Skeletal muscle tissue (tissue), 3 donors: ENCODE measurements at regions not wholly inside any gene's neighbourhood (a gene's known extent, or its start where the extent isn't known, plus 50 kb on each side); places are given as distances from the start of the nearest gene placed in this dataset.

Source experiments
- H3K27ac ChIP-seq: one replicate; pipeline ENCODE4 v1.7.0; 2013; ENCODE audit warnings: mild to moderate bottlenecking, low read depth, low read length, inconsistent platforms
- H3K27me3 ChIP-seq, 3 donors: one replicate each; pipeline ENCODE4 v1.7.0; 2013; ENCODE audit warnings: low read length in 3 of 3; ENCODE audit not compliant: control insufficient read depth in 3 of 3, insufficient read depth in 3 of 3
- H3K36me3 ChIP-seq, 3 donors: one replicate each; pipeline ENCODE4 v1.7.0; 2013; ENCODE audit warnings: low read length in 3 of 3; ENCODE audit not compliant: control insufficient read depth in 3 of 3, insufficient read depth in 3 of 3
- H3K4me1 ChIP-seq, 3 donors: one replicate each; pipeline ENCODE4 v1.7.0; 2013; ENCODE audit warnings: low read length in 3 of 3, mild to moderate bottlenecking in 3 of 3; ENCODE audit not compliant: control insufficient read depth in 3 of 3, insufficient read depth in 3 of 3
- H3K4me3 ChIP-seq, 3 donors: one replicate each; pipeline ENCODE4 v1.7.0; 2013; ENCODE audit warnings: low read length in 3 of 3
- H3K9ac ChIP-seq, 3 donors: one replicate each; pipeline ENCODE4 v1.7.0; 2013; ENCODE audit warnings: low read length in 3 of 3, mild to moderate bottlenecking in 3 of 3, moderate library complexity in 2 of 3, low read depth in 1 of 3
- H3K9me3 ChIP-seq, 3 donors: one replicate each; pipeline ENCODE4 v1.7.0; 2013; ENCODE audit warnings: low read length in 3 of 3; ENCODE audit not compliant: control insufficient read depth in 3 of 3
- donor health status: Osteomylitis.

DNA sequence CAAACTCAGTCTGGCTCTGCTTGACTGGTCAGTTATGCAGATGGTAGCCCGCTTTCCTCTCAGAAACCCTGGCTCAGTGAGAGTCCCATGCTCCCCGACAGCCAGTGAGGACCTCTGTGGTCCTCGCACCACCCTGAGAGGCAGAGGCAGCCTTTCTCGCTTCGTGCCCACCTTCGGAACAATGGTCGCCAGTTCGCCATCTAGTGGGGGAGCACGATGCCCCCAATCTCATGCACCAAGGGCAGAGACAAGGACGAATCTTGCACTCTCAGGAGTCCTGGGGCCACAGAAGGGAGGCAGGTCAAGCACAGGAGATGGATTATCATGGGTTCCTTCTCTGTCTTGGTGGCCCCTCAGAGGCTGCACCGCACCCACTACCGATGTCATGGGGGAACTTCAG, 75.2 kb downstream of the RHCG start:
- peaks cover 50 to 65% (median 58%) of the 10 kb centered on the region in 3 donors for H3K27me3 ChIP-seq
- no peaks in the 10 kb centered on the region for H3K9me3 ChIP-seq
- H3K36me3 ChIP-seq: no peaks in the 10 kb centered on the region
- no peak overlapping the region for H3K27ac ChIP-seq
- H3K4me1 ChIP-seq: no peaks in the 10 kb centered on the region
- H3K9ac ChIP-seq: no peak overlapping the region
- no peak overlapping the region for H3K4me3 ChIP-seq

GRCh38 chr15:89419370-89419984, 76.9 kb downstream of the RHCG start:
- H3K9me3 ChIP-seq: no peaks in the 10 kb centered on the region
- H3K27ac ChIP-seq: no peak overlapping the region
- no peak overlapping the region for H3K4me3 ChIP-seq
- no peaks in the 10 kb centered on the region for H3K4me1 ChIP-seq
- no peak overlapping the region for H3K9ac ChIP-seq
- no peaks in the 10 kb centered on the region for H3K36me3 ChIP-seq
- peaks cover 59 to 74% (median 72%) of the 10 kb centered on the region in 3 donors for H3K27me3 ChIP-seq

GRCh38 chr15:89417206-89417725, 79.1 kb downstream of the RHCG start:
- Histone ChIP-seq H3K4me1 (no peaks in the 10 kb centered on the region), H3K27ac (no peak overlapping the region), H3K9me3 (no peaks in the 10 kb centered on the region), H3K9ac (no peak overlapping the region), H3K36me3 (no peaks in the 10 kb centered on the region), H3K4me3 (no peak overlapping the region), H3K27me3 (peaks cover 78 to 93% (median 88%) of the 10 kb centered on the region in 3 donors)

GRCh38 chr15:89416339-89417183, 79.8 kb downstream of the RHCG start:
- H3K4me3 ChIP-seq: no peak overlapping the region
- H3K4me1 ChIP-seq: peaks cover 0 to 1% (median 0%) of the 10 kb centered on the region in 3 donors
- no peaks in the 10 kb centered on the region for H3K9me3 ChIP-seq
- no peaks in the 10 kb centered on the region for H3K36me3 ChIP-seq
- no peak overlapping the region for H3K27ac ChIP-seq
- H3K27me3 ChIP-seq: peaks cover 82 to 95% (median 90%) of the 10 kb centered on the region in 3 donors
- no peak overlapping the region for H3K9ac ChIP-seq

DNA sequence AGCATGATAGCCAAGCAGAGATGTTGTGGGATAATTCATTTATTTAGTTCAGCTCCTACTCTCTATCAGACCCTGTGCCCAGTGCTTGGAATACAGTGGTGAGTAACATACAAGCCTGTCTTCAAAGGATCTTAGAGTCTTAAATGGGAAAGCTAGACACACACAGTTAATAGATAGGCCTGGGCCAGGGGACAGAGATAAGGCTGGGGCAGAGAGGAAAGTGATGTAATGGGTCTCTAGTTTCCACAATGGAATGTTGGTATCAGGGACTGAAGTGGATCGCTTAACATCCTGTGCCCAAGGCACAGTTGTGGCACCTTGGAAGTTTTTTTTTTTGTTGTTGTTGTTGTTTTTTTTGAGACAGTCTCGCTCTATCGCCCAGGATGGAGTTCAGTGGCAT, 79.9 kb upstream of the POLG start:
- Histone ChIP-seq H3K36me3 (no peaks in the 10 kb centered on the region), H3K27ac (no peak overlapping the region), H3K27me3 (peaks cover 86 to 96% (median 95%) of the 10 kb centered on the region in 3 donors), H3K9me3 (no peaks in the 10 kb centered on the region), H3K4me1 (peaks cover 0 to 5% (median 0%) of the 10 kb centered on the region in 3 donors), H3K9ac (no peak overlapping the region), H3K4me3 (no peak overlapping the region)

DNA sequence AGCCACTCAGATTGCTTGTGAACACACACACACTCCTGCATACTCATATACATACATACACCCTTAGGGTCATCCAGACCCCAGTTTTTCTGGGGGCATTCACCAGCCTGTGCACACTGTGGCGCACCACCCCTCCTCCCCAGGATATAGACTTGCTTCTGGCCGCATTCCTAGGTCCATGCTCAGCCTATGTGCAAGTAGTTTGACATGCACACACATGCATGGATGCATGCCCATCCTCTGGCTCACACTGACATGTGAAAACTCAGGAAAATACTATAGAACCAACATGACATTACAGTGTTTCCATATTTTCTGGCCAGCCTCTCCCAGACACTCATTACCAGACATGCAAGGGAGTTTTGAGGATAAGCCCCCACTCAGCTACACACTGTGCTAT, 79.3 kb upstream of the POLG start:
- Histone ChIP-seq H3K27me3 (peaks cover 91 to 96% (median 96%) of the 10 kb centered on the region in 3 donors), H3K9ac (no peak overlapping the region), H3K4me3 (no peak overlapping the region), H3K27ac (no peak overlapping the region), H3K36me3 (no peaks in the 10 kb centered on the region), H3K9me3 (no peaks in the 10 kb centered on the region), H3K4me1 (peaks cover 4 to 12% (median 7%) of the 10 kb centered on the region in 3 donors)

DNA sequence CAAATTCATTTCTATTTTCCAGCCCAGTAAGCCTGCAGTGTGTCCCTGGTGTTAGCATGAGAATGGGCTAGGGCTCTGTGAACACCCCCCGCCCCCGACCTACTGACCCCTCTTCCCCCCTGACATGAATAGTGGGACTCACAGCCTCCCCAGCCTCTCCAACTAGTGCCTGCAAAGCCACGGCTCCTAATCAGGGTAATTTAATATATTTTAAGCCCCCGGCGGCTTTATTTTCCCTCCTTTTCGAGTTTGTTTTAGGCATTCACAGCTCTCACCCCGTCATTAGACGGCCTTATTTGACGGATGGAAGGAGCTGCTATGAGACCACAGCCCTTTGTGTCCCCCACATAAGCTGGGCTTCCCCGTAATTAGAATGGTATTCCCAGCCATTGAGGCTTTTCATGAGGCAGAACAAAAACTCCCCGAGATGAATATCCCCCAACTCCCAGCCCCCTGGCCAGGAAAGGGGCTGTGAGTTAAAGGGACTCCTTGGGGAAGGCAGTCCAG, 78.3 kb upstream of the POLG start:
- Histone ChIP-seq H3K36me3 (no peaks in the 10 kb centered on the region), H3K9me3 (no peaks in the 10 kb centered on the region), H3K9ac (no peak overlapping the region)

DNA sequence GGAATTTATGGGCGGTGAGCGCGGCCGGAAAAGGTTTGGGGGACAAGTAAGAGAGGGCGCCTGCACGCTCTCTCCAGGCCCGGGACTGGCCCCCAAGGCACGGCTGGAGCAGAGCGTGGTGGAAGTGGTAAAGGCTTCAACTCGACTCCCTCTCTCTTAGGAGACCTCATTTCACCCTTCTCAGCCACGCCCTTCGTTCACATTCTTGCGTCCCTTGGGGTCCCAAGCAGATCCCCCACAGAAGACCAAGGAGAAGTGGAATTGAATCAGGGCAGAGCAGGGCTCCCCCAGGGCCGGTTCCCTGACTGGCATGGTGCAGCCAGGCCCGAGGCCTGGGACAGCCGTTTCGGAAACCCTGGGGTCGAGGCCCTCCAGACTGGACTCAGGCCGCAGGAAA, 75.4 kb upstream of the POLG start:
- H3K4me1 ChIP-seq: peaks cover 25 to 37% (median 26%) of the 10 kb centered on the region in 3 donors
- no peak overlapping the region for H3K4me3 ChIP-seq
- peaks cover 94 to 99% (median 98%) of the 10 kb centered on the region in 3 donors for H3K27me3 ChIP-seq
- H3K9ac ChIP-seq: no peak overlapping the region
- no peaks in the 10 kb centered on the region for H3K9me3 ChIP-seq
- H3K27ac ChIP-seq: no peak overlapping the region
- no peaks in the 10 kb centered on the region for H3K36me3 ChIP-seq

More for the DNA sequence above, 78.3 kb upstream of the POLG start:
- Histone ChIP-seq H3K27ac (no peak overlapping the region), H3K27me3 (peaks cover 92 to 96% (median 96%) of the 10 kb centered on the region in 3 donors), H3K4me3 (no peak overlapping the region), H3K4me1 (peaks cover 13 to 21% (median 13%) of the 10 kb centered on the region in 3 donors)

- Histone ChIP-seq H3K4me1 (peaks cover 25 to 37% (median 26%) of the 10 kb centered on the region in 3 donors), H3K4me3 (peak overlapping the region in 2 of 3 donors; percentile 30 to 45), H3K9me3 (no peaks in the 10 kb centered on the region), H3K27me3 (peaks cover 98 to 99% (median 99%) of the 10 kb centered on the region in 3 donors), H3K36me3 (no peaks in the 10 kb centered on the region), H3K9ac (no peak overlapping the region), H3K27ac (no peak overlapping the region)
These were observed 74.8 kb upstream of the POLG start for GRCh38 chr15:89409184-89410038.
